ENCODE measurements at regions not wholly inside any gene's neighbourhood (a gene's known extent, or its start where the extent isn't known, plus 50 kb on each side); places are given as distances from the start of the nearest gene placed in this dataset.

- no peak overlapping the region for H3K27ac ChIP-seq
- no peak for DNase-seq (ENCODE audit: low spot score)
- TF ChIP-seq CTCF (IDR thresholded peaks at IDR 0.05): no peak
- no peak overlapping the region for H3K4me3 ChIP-seq
These were observed 271.4 kb downstream of the ZEB2 start for GRCh38 chr2:144248350-144249034.

- Histone ChIP-seq H3K4me3 (no peak overlapping the region), H3K27ac (no peak overlapping the region)
- TF ChIP-seq CTCF (IDR thresholded peaks at IDR 0.05): no peak
- no peak for DNase-seq (ENCODE audit: low spot score)
These were observed 275.0 kb downstream of the ZEB2 start for GRCh38 chr2:144244938-144245337.

GRCh38 chr2:144242311-144242710 is 277.6 kb downstream of the ZEB2 start:
- no peak for TF ChIP-seq CTCF (IDR thresholded peaks at IDR 0.05)
- no peak overlapping the region for H3K4me3 ChIP-seq
- no peak for DNase-seq (ENCODE audit: low spot score)
- no peak overlapping the region for H3K27ac ChIP-seq

GRCh38 chr2:144241801-144242200 is 278.1 kb downstream of the ZEB2 start:
- DNase-seq (ENCODE audit: low spot score): no peak
- H3K27ac ChIP-seq: no peak overlapping the region
- H3K4me3 ChIP-seq: no peak overlapping the region
- no peak for TF ChIP-seq CTCF (IDR thresholded peaks at IDR 0.05)

GRCh38 chr2:144240656-144241339 is 279.1 kb downstream of the ZEB2 start:
- H3K27ac ChIP-seq: no peak overlapping the region
- H3K4me3 ChIP-seq: no peak overlapping the region
- no peak for TF ChIP-seq CTCF (IDR thresholded peaks at IDR 0.05)
- DNase-seq (ENCODE audit: low spot score): no peak

GRCh38 chr2:144239726-144240125 is 280.2 kb downstream of the ZEB2 start:
- no peak overlapping the region for H3K4me3 ChIP-seq
- DNase-seq (ENCODE audit: low spot score): no peak
- no peak overlapping the region for H3K27ac ChIP-seq
- no peak for TF ChIP-seq CTCF (IDR thresholded peaks at IDR 0.05)

- DNase-seq (ENCODE audit: low spot score): no peak
- Histone ChIP-seq H3K4me3 (no peak overlapping the region), H3K27ac (no peak overlapping the region)
- no peak for TF ChIP-seq CTCF (IDR thresholded peaks at IDR 0.05)
These were observed 280.6 kb downstream of the ZEB2 start for GRCh38 chr2:144239306-144239705.

Measured in coronary artery (tissue), 2 donors.